Calu3 (cell line): ENCODE measurements at regions not wholly inside any gene's neighbourhood (a gene's known extent, or its start where the extent isn't known, plus 50 kb on each side); places are given as distances from the start of the nearest gene placed in this dataset.

Experiments
- BruUV-seq: library from RNA; stranded (reverse); fragments of 400-500 nt; replicated peaks from 2 replicates; lab custom pipeline; 2021; lab: Mats Ljungman, UMichigan
- CTCF ChIA-PET: fragments of 300-600 bp; sonication (Branson Sonifier 250); formaldehyde crosslinking; loops from one replicate; lab custom pipeline; 2022; ENCODE audit warnings: antibody characterized with exemption; lab: Charles Lee
- DNase-seq: peaks from one replicate; pipeline ENCODE4 v3.0.0; 2022
- H3K27ac Mint-ChIP-seq: one replicate; pipeline ENCODE4 v1.8.0; 2022; ENCODE audit warnings: mixed read lengths; ENCODE audit not compliant: unreplicated experiment
- H3K27me3 Mint-ChIP-seq: one replicate; pipeline ENCODE4 v1.8.0; 2022; ENCODE audit warnings: mixed read lengths; ENCODE audit not compliant: unreplicated experiment
- H3K36me3 Mint-ChIP-seq: one replicate; pipeline ENCODE4 v1.8.0; 2022; ENCODE audit warnings: mild to moderate bottlenecking, moderate library complexity, mixed read lengths; ENCODE audit not compliant: insufficient read depth, unreplicated experiment
- H3K4me1 Mint-ChIP-seq: one replicate; pipeline ENCODE4 v1.8.0; 2022; ENCODE audit warnings: mild to moderate bottlenecking, low read depth, mixed read lengths; ENCODE audit not compliant: unreplicated experiment
- H3K4me3 Mint-ChIP-seq: one replicate; pipeline ENCODE4 v1.8.0; 2022; ENCODE audit warnings: mild to moderate bottlenecking, low read depth, moderate library complexity, mixed read lengths; ENCODE audit not compliant: unreplicated experiment
- H3K9me3 Mint-ChIP-seq: one replicate; pipeline ENCODE4 v1.8.0; 2022; ENCODE audit warnings: low read depth, mixed read lengths; ENCODE audit not compliant: unreplicated experiment
- intact Hi-C: fragments of 100-400 bp; cut with micrococcal nuclease; formaldehyde crosslinking; loops from one replicate; pipeline ENCODE4 v1.10.0; 2022; ENCODE audit not compliant: unreplicated experiment
- TF ChIP-seq, protein P1 (sequence below): fragments of 200-600 bp; IDR thresholded peaks from one replicate; pipeline ENCODE4 v1.8.0; 2022; ENCODE audit warnings: antibody characterized with exemption; ENCODE audit not compliant: unreplicated experiment

DNA sequence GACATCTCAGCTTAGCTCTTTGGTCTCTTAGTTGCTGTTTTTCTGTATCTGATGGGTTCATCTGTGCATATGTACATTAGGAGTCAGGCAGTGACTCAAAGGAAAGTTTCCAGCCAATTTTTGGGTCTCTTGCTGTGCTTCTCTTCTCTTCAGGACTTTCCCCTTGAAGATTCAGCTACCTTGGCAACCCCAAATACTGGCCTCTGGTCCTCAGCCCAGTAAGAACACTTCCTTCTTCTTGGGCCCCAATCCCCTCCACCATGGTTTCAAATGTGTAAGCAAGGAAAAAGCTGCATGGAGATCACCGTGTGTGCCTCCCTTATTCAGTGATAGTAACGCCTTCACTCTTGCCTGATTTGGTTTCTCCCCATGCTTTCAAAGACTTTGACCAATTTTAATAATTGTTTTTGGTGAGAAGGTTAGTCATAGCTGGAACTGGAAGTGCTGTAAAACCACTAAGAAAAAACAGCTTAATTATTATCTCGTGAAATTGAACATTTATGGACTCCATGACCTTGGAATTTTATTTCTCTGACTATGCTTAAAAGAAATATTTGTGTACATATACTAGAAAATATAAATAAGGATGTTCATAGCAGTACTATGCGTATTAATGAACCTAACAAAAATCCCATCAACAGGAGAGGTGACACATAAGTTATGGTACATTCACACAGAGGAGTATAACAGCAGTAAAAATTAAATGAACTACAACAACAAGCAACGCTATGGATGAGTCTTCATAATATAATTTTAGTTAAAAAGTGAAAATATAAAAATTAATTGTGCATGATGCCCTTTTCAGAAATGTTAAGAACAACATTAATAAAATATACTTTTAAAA is 125.3 kb upstream of the BCL6 start:
- CTCF ChIA-PET, result no interaction called here
- no peak overlapping the region for H3K4me3 Mint-ChIP-seq
- intact Hi-C loops, result no loop called here
- TF ChIP-seq, protein P1, sequence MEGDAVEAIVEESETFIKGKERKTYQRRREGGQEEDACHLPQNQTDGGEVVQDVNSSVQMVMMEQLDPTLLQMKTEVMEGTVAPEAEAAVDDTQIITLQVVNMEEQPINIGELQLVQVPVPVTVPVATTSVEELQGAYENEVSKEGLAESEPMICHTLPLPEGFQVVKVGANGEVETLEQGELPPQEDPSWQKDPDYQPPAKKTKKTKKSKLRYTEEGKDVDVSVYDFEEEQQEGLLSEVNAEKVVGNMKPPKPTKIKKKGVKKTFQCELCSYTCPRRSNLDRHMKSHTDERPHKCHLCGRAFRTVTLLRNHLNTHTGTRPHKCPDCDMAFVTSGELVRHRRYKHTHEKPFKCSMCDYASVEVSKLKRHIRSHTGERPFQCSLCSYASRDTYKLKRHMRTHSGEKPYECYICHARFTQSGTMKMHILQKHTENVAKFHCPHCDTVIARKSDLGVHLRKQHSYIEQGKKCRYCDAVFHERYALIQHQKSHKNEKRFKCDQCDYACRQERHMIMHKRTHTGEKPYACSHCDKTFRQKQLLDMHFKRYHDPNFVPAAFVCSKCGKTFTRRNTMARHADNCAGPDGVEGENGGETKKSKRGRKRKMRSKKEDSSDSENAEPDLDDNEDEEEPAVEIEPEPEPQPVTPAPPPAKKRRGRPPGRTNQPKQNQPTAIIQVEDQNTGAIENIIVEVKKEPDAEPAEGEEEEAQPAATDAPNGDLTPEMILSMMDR, result no peak
- DNase-seq, result no peak
- no peaks in the 10 kb centered on the region for H3K9me3 Mint-ChIP-seq
- no TSS peak for BruUV-seq
- H3K27me3 Mint-ChIP-seq, result no peaks in the 10 kb centered on the region
- H3K27ac Mint-ChIP-seq, result no peak overlapping the region
- no peaks in the 10 kb centered on the region for H3K36me3 Mint-ChIP-seq
- H3K4me1 Mint-ChIP-seq, result peaks cover 16% of the 10 kb centered on the region

DNA sequence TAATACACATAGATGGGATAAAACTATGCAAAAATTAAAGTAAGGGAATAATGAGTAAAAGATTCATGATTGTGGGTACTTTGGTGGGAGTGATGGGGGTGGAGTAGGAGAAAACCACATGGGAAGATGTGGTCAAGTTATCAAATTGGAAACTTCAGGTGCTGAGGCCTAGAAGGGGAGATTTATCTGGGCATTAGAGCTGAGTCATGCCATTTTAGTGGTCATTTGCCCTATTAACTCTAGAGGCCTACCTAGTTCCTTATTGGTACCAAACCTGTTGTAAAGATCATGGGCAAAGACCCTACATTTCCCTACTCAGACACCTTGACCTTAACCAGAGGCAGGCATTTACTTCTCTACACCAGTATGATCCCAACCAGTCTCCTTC is 125.9 kb upstream of the BCL6 start:
- H3K9me3 Mint-ChIP-seq, result no peaks in the 10 kb centered on the region

DNA sequence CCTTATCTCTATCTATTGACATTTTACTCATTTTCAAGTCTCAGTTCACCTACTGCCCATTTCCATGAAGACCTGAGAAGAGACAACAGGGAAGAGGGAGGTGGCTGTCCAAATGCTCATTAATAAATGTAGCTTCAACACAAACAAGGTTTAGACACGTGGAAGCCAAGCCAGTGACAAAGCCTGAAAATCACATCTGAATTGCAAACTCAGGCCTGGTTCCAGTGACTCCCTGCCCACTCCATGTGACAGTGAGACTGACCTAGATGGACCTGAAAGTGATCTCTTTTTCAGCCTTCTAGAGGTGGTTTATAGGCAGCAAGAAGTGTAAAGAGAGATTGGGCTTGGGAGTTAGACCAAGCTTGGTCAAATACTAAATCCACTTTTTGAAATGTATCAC is 126.6 kb upstream of the BCL6 start:
- H3K9me3 Mint-ChIP-seq, result no peaks in the 10 kb centered on the region

More for the DNA sequence above, 125.9 kb upstream of the BCL6 start:
- TF ChIP-seq, protein P1, result no peak
- DNase-seq, result no peak
- BruUV-seq, result no TSS peak
- peaks cover 16% of the 10 kb centered on the region for H3K4me1 Mint-ChIP-seq
- CTCF ChIA-PET, result no interaction called here
- intact Hi-C loops, result no loop called here
- H3K36me3 Mint-ChIP-seq, result no peaks in the 10 kb centered on the region
- no peak overlapping the region for H3K4me3 Mint-ChIP-seq
- no peaks in the 10 kb centered on the region for H3K27me3 Mint-ChIP-seq
- no peak overlapping the region for H3K27ac Mint-ChIP-seq

DNA sequence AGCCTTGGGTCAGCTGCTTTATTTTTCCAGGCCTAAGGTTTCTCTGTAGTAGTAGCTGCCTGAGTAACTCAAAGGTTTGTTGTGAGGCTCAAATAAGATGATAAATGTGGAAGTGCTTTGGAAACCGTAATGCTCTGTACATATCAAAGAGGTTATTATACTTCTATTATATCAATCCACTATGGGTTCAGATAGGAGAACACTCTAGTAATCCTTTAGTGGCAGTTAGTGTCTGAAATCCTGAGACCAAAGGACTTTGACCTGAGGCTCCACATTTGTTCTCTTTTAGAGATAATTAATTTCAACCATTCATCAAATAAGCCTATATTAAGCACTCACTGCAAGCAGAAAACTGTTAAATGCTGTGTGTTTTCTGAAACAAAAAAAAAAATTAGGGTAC is 128.6 kb upstream of the BCL6 start:
- no peaks in the 10 kb centered on the region for H3K9me3 Mint-ChIP-seq
- TF ChIP-seq, protein P1, result no peak
- H3K4me1 Mint-ChIP-seq, result peaks cover 24% of the 10 kb centered on the region
- no TSS peak for BruUV-seq
- no peak for DNase-seq
- no peak overlapping the region for H3K4me3 Mint-ChIP-seq
- H3K27me3 Mint-ChIP-seq, result no peaks in the 10 kb centered on the region
- no peak overlapping the region for H3K27ac Mint-ChIP-seq
- no peaks in the 10 kb centered on the region for H3K36me3 Mint-ChIP-seq
- CTCF ChIA-PET, result no interaction called here
- intact Hi-C loops, result no loop called here

More for the DNA sequence above, 126.6 kb upstream of the BCL6 start:
- DNase-seq, result no peak
- H3K27ac Mint-ChIP-seq, result no peak overlapping the region
- no peaks in the 10 kb centered on the region for H3K36me3 Mint-ChIP-seq
- no peaks in the 10 kb centered on the region for H3K27me3 Mint-ChIP-seq
- peaks cover 16% of the 10 kb centered on the region for H3K4me1 Mint-ChIP-seq
- TF ChIP-seq, protein P1, result no peak
- BruUV-seq, result no TSS peak
- intact Hi-C loops, result no loop called here
- CTCF ChIA-PET, result no interaction called here
- H3K4me3 Mint-ChIP-seq, result no peak overlapping the region
